GM23338 (cell line): ENCODE measurements at regions not wholly inside any gene's neighbourhood (a gene's known extent, or its start where the extent isn't known, plus 50 kb on each side); places are given as distances from the start of the nearest gene placed in this dataset.
A peak's percentile ranks its signal among the peaks of the same experiment; 100 is the strongest.

Source experiments
- ATAC-seq: fragments of 200-7000 bp; cut with Tn5 transposase; 3 replicates; pipeline ENCODE4 v1.9.1; 2020
- DNase-seq: peaks from one replicate; pipeline ENCODE4 v3.0.0-alpha.2; 2015; ENCODE audit warnings: low spot score
- H2AFZ ChIP-seq: fragments of 200-600 bp; sonication (generic); 2 replicates; pipeline ENCODE4 v1.8.0; 2016; ENCODE audit warnings: antibody characterized with exemption, mild to moderate bottlenecking, moderate library complexity
- H3F3A ChIP-seq: fragments of 200-600 bp; sonication (generic); replicated peaks from 2 replicates; pipeline ENCODE4 v1.8.0; 2017; ENCODE audit warnings: antibody characterized with exemption, mixed run types, low read depth
- H3K27ac ChIP-seq: fragments of 200-600 bp; sonication (generic); 2 replicates; pipeline ENCODE4 v1.6.1; 2016; ENCODE audit warnings: low read depth
- H3K27me3 ChIP-seq: fragments of 200-600 bp; sonication (generic); 2 replicates; pipeline ENCODE4 v1.8.0; 2016; ENCODE audit warnings: mild to moderate bottlenecking, mixed run types, moderate library complexity; ENCODE audit not compliant: insufficient read depth
- H3K36me3 ChIP-seq: fragments of 200-600 bp; sonication (generic); 2 replicates; pipeline ENCODE4 v1.8.0; 2016; ENCODE audit warnings: mild to moderate bottlenecking; ENCODE audit not compliant: insufficient read depth
- H3K4me1 ChIP-seq: fragments of 200-600 bp; sonication (generic); 2 replicates; pipeline ENCODE4 v1.8.0; 2016; ENCODE audit warnings: mild to moderate bottlenecking, moderate library complexity; ENCODE audit not compliant: insufficient read depth
- H3K4me2 ChIP-seq: fragments of 200-600 bp; sonication (generic); 2 replicates; pipeline ENCODE4 v1.7.1; 2017; ENCODE audit warnings: mixed run types
- H3K4me3 ChIP-seq: fragments of 200-600 bp; sonication (generic); 2 replicates; pipeline ENCODE4 v1.6.1; 2016; ENCODE audit warnings: mixed run types
- H3K79me2 ChIP-seq: fragments of 200-600 bp; sonication (generic); replicated peaks from 2 replicates; pipeline ENCODE4 v1.8.0; 2017; ENCODE audit warnings: mild to moderate bottlenecking; ENCODE audit not compliant: insufficient read depth
- H3K9me2 ChIP-seq: fragments of 200-600 bp; sonication (generic); 2 replicates; pipeline ENCODE4 v1.8.0; 2017; ENCODE audit not compliant: insufficient read depth
- H4K20me1 ChIP-seq: fragments of 200-600 bp; sonication (generic); replicated peaks from 2 replicates; pipeline ENCODE4 v1.8.0; 2017; ENCODE audit warnings: mild to moderate bottlenecking; ENCODE audit not compliant: insufficient read depth
- H3K27ac Mint-ChIP-seq: 2 replicates; pipeline ENCODE4 v1.8.0; 2020; ENCODE audit warnings: inconsistent platforms, mild to moderate bottlenecking, moderate library complexity, mixed read lengths
- H3K27me3 Mint-ChIP-seq: 3 replicates; pipeline ENCODE4 v1.8.0; 2022; ENCODE audit warnings: low read depth, mild to moderate bottlenecking, moderate library complexity, mixed read lengths, inconsistent platforms; ENCODE audit not compliant: insufficient read depth, poor library complexity
- H3K36me3 Mint-ChIP-seq: 3 replicates; pipeline ENCODE4 v1.8.0; 2021; ENCODE audit warnings: low read depth, mild to moderate bottlenecking, inconsistent platforms, moderate library complexity, mixed read lengths
- H3K4me1 Mint-ChIP-seq: 3 replicates; pipeline ENCODE4 v1.8.0; 2020; ENCODE audit warnings: mild to moderate bottlenecking, inconsistent platforms, mixed read lengths
- H3K4me3 Mint-ChIP-seq: 3 replicates; pipeline ENCODE4 v1.8.0; 2021; ENCODE audit warnings: moderate library complexity, mild to moderate bottlenecking, inconsistent platforms, mixed read lengths
- H3K9me3 Mint-ChIP-seq: 3 replicates; pipeline ENCODE4 v1.8.0; 2020; ENCODE audit warnings: moderate library complexity, mild to moderate bottlenecking, inconsistent platforms, mixed read lengths
- EZH2 ChIP-seq: fragments of 200-600 bp; sonication (generic); IDR thresholded peaks from one replicate; pipeline ENCODE4 v1.8.0; 2017; ENCODE audit warnings: antibody characterized with exemption, mild to moderate bottlenecking, low read depth; ENCODE audit not compliant: unreplicated experiment
- JUNB ChIP-seq: IDR thresholded peaks from one replicate; pipeline ENCODE4 v1.6.1; 2016; ENCODE audit warnings: antibody characterized with exemption; ENCODE audit not compliant: unreplicated experiment
- POLR2AphosphoS5 ChIP-seq: IDR thresholded peaks from 2 replicates; pipeline ENCODE4 v1.6.1; 2016; ENCODE audit warnings: antibody characterized with exemption, low read depth
- REST ChIP-seq: IDR thresholded peaks from one replicate; pipeline ENCODE4 v1.6.1; 2018; ENCODE audit warnings: antibody characterized with exemption; ENCODE audit not compliant: unreplicated experiment
- ZNF331 ChIP-seq: fragments of 250-450 bp; sonication (Bioruptor Pico); IDR thresholded peaks from 2 replicates; pipeline ENCODE4 v1.5.0; 2020; ENCODE audit warnings: low read depth, mild to moderate bottlenecking, moderate library complexity
- TF ChIP-seq, protein P1 (sequence below), 2 experiments: fragments of 200-600 bp in 1 of 2; sonication (generic) in 1 of 2; conservative IDR thresholded peaks; 2 replicates each; pipeline versions ENCODE4 v1.5.1 to v1.6.1; 2016 to 2017; ENCODE audit warnings: antibody characterized with exemption in 2 of 2, low read depth in 2 of 2, mild to moderate bottlenecking in 2 of 2, moderate library complexity in 1 of 2
- TF ChIP-seq, protein P2 (sequence below): IDR thresholded peaks from 2 replicates; pipeline ENCODE4 v1.6.1; 2016; ENCODE audit warnings: antibody characterized with exemption

DNA sequence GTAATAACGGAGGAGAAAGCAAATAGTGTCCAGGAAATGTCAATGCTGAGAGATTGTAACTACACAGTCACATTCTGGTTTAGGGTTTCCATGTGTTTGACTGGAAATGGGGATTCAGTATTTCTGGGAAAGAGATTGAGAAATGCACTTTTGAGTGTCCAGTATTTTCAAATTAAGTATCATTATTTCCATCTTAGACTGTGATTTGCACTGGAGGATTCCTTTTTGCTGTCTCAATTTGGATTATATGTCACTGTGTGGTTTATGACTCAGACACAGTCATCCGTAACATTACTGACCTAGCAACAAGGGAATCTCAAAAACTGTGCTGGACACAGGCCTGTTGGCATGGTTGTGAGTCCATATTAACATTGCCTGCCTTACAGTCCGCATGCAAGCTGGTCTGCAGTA, 681.4 kb downstream of the CDH11 start:
- no peak overlapping the region for H3K4me3 ChIP-seq
- Mint-ChIP-seq H3K9me3 (no peaks in the 10 kb centered on the region), H3K27ac (no peak overlapping the region), H3K36me3 (no peaks in the 10 kb centered on the region), H3K27me3 (no peaks in the 10 kb centered on the region), H3K4me1 (peaks cover 17% of the 10 kb centered on the region; the same call in 2 of the 3 replicates), H3K4me3 (no peak overlapping the region)
- no peaks in the 10 kb centered on the region for H3K27me3 ChIP-seq
- H3K36me3 ChIP-seq = no peaks in the 10 kb centered on the region
- ATAC-seq = no peak
- no peaks in the 10 kb centered on the region for H3K79me2 ChIP-seq
- no peak overlapping the region for H2AFZ ChIP-seq
- no peak for DNase-seq
- H3K4me1 ChIP-seq = peaks cover 1% of the 10 kb centered on the region
- no peaks in the 10 kb centered on the region for H3K9me2 ChIP-seq
- no peak for TF ChIP-seq POLR2AphosphoS5
- TF ChIP-seq, protein P1, sequence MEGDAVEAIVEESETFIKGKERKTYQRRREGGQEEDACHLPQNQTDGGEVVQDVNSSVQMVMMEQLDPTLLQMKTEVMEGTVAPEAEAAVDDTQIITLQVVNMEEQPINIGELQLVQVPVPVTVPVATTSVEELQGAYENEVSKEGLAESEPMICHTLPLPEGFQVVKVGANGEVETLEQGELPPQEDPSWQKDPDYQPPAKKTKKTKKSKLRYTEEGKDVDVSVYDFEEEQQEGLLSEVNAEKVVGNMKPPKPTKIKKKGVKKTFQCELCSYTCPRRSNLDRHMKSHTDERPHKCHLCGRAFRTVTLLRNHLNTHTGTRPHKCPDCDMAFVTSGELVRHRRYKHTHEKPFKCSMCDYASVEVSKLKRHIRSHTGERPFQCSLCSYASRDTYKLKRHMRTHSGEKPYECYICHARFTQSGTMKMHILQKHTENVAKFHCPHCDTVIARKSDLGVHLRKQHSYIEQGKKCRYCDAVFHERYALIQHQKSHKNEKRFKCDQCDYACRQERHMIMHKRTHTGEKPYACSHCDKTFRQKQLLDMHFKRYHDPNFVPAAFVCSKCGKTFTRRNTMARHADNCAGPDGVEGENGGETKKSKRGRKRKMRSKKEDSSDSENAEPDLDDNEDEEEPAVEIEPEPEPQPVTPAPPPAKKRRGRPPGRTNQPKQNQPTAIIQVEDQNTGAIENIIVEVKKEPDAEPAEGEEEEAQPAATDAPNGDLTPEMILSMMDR (conservative IDR thresholded peaks at IDR 0.05; ENCODE audit: low read depth in 2 of 2) = no peak
- H3F3A ChIP-seq = no peaks in the 10 kb centered on the region
- H3K27ac ChIP-seq = no peak overlapping the region
- H3K4me2 ChIP-seq = no peak overlapping the region
- no peaks in the 10 kb centered on the region for H4K20me1 ChIP-seq

DNA sequence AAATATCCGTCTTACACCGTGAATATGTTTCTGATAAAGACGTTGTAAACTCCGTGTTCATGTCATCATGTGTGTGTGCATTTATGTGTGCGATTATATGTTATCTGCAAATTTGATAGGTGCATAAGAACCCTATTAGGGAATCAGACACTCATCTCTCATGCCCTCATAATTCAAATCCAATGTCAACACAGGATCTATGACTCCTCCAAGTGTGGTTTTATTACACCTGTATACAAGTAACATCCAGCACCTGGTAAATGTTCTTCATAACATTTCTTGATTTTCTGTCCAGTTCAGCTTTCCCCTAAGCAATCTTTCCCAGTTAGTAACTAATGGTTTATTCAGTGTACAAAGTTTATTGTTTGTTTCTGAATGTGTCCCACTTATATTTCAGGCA, 681.9 kb downstream of the CDH11 start:
- H3K27ac ChIP-seq = no peak overlapping the region
- H3K27me3 ChIP-seq = no peaks in the 10 kb centered on the region
- DNase-seq = no peak
- no peak overlapping the region for H3K4me2 ChIP-seq
- peaks cover 13% of the 10 kb centered on the region; the same call in 2 of the 3 replicates for H3K4me1 Mint-ChIP-seq
- no peak for ATAC-seq
- no peak overlapping the region for H3K4me3 ChIP-seq
- H3K4me3 Mint-ChIP-seq = no peak overlapping the region
- no peaks in the 10 kb centered on the region for H3K9me3 Mint-ChIP-seq
- H3K4me1 ChIP-seq = no peaks in the 10 kb centered on the region; the same call in 1 of the 2 replicates
- no peaks in the 10 kb centered on the region for H3F3A ChIP-seq
- H3K79me2 ChIP-seq = no peaks in the 10 kb centered on the region
- H3K27me3 Mint-ChIP-seq = no peaks in the 10 kb centered on the region
- no peak overlapping the region for H3K27ac Mint-ChIP-seq
- no peaks in the 10 kb centered on the region for H3K36me3 ChIP-seq
- H3K9me2 ChIP-seq = 0 out of 2 replicates have a peak, but pooled peaks cover under 1% of the 10 kb centered on the region
- H4K20me1 ChIP-seq = no peaks in the 10 kb centered on the region
- TF ChIP-seq, protein P2, sequence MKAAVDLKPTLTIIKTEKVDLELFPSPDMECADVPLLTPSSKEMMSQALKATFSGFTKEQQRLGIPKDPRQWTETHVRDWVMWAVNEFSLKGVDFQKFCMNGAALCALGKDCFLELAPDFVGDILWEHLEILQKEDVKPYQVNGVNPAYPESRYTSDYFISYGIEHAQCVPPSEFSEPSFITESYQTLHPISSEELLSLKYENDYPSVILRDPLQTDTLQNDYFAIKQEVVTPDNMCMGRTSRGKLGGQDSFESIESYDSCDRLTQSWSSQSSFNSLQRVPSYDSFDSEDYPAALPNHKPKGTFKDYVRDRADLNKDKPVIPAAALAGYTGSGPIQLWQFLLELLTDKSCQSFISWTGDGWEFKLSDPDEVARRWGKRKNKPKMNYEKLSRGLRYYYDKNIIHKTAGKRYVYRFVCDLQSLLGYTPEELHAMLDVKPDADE = no peak
- TF ChIP-seq ZNF331 (CRISPR knock-in tag) (no peak), EZH2 (no peak), JUNB (no peak)
- no peak overlapping the region for H2AFZ ChIP-seq
- H3K36me3 Mint-ChIP-seq = no peaks in the 10 kb centered on the region

GRCh38 chr16:64437706-64438324, 684.0 kb downstream of the CDH11 start:
- H3K27ac ChIP-seq = no peak overlapping the region
- no peak overlapping the region for H3K4me3 ChIP-seq
- peak overlapping the region; percentile 76 for H3K27ac Mint-ChIP-seq

More at GRCh38 chr16:64437706-64438324, 684.0 kb downstream of the CDH11 start:
- H3K4me3 Mint-ChIP-seq = no peak overlapping the region
- peaks cover 6% of the 10 kb centered on the region; the same call in 2 of the 3 replicates for H3K4me1 Mint-ChIP-seq
- no peaks in the 10 kb centered on the region for H4K20me1 ChIP-seq
- no peaks in the 10 kb centered on the region for H3K27me3 ChIP-seq
- ATAC-seq = no peak
- no peak for DNase-seq
- H3K79me2 ChIP-seq = no peaks in the 10 kb centered on the region
- H3F3A ChIP-seq = no peaks in the 10 kb centered on the region
- H3K36me3 ChIP-seq = no peaks in the 10 kb centered on the region
- peaks cover 5% of the 10 kb centered on the region; the same call in 2 of the 3 replicates for H3K36me3 Mint-ChIP-seq
- no peak overlapping the region for H3K4me2 ChIP-seq
- no peaks in the 10 kb centered on the region for H3K27me3 Mint-ChIP-seq
- 0 out of 2 replicates have a peak, but pooled peaks cover 4% of the 10 kb centered on the region for H3K9me2 ChIP-seq
- TF ChIP-seq POLR2AphosphoS5 (no peak), REST (peak; percentile 32)
- peak overlapping the region; percentile 82; the same call in 1 of the 2 replicates for H2AFZ ChIP-seq
- no peaks in the 10 kb centered on the region for H3K4me1 ChIP-seq
- H3K9me3 Mint-ChIP-seq = peaks cover 12% of the 10 kb centered on the region; the same call in 2 of the 3 replicates
